Erythroblast (primary cell): ENCODE measurements at regions not wholly inside any gene's neighbourhood (a gene's known extent, or its start where the extent isn't known, plus 50 kb on each side); places are given as distances from the start of the nearest gene placed in this dataset.

Experiments
- GATA1 ChIP-seq: IDR thresholded peaks from 2 replicates; pipeline ENCODE4 v1.6.1; 2011; ENCODE audit warnings: low read depth, mild to moderate bottlenecking, control low read depth, low read length, moderate library complexity
- POLR2A ChIP-seq: IDR thresholded peaks from 2 replicates; pipeline ENCODE4 v1.6.1; 2011; ENCODE audit warnings: mild to moderate bottlenecking, low read length

- TF ChIP-seq POLR2A: no peak
- no peak for TF ChIP-seq GATA1
These were observed 299.7 kb downstream of the TEX29 start for GRCh38 chr13:111620166-111620565.
